ENCODE measurements at regions not wholly inside any gene's neighbourhood (a gene's known extent, or its start where the extent isn't known, plus 50 kb on each side); places are given as distances from the start of the nearest gene placed in this dataset.
"Not testable (repeated sequence)": the region's sequence is repeated elsewhere in the genome, so short reads cannot be mapped to it uniquely, and the experiment has no call there.

DNA sequence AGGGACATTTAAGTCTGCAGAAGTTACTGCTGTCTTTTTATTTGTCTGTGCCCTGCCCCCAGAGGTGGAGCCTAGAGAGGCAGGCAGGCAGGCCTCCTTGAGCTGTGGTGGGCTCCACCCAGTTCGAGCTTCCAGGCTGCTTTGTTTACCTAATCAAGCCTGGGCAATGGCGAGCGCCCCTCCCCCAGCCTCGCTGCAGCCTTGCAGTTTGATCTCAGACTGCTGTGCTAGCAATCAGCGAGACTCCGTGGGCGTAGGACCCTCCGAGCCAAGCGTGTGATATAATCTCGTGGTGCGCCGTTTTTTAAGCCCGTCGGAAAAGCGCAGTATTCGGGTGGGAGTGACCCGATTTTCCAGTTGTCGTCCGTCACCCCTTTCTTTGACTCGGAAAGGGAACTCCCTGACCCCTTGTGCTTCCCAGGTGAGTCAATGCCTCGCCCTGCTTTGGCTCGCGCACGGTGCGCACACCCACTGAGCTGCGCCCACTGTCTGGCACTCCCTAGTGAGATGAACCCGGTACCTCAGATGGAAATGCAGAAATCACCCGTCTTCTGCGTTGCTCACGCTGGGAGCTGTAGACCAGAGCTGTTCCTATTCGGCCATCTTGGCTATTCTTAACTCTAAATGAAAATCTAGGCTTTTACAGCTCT lies 244.0 kb upstream of the SPHKAP start:
- not testable (repeated sequence) for DNase-seq (ENCODE audit: low spot score)

DNA sequence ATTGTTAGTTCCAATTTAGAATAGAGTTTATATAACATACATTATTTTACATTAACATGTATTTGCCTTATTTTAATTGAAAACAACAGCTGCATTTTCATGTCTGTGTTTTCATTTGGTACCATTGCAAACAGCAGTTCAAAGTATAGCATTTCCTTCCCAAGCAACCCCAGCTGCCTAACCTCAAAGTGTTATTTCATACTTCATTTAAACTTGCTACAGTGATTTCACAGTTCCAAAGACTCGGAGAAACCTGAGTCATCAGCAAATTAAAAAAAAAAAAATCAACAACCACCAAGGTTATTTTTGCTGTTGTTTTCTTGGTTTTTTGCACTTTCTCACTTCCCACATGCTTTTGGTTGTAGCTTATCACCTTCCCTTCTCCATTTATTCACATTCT lies 236.5 kb upstream of the SPHKAP start:
- DNase-seq (ENCODE audit: low spot score): no peak

DNA sequence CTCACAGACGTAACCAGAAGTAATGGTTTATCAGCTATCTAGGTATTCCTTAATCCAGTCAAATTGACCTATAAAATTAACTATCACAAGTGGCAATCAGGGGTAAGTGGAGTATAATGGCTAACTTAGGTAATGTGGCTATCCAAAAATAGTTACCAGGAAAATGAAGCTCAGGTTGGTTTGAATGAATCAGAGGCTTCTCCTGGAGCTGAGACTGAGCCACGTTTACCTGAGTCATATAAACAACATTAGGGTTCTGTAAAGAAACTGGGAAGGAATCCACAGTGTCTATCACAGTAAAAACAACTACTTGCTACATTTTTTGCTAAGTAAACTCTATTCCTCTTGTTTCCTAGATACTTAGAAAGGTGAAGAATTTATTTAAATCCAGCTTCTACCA lies 236.0 kb upstream of the SPHKAP start:
- no peak for DNase-seq (ENCODE audit: low spot score)

DNA sequence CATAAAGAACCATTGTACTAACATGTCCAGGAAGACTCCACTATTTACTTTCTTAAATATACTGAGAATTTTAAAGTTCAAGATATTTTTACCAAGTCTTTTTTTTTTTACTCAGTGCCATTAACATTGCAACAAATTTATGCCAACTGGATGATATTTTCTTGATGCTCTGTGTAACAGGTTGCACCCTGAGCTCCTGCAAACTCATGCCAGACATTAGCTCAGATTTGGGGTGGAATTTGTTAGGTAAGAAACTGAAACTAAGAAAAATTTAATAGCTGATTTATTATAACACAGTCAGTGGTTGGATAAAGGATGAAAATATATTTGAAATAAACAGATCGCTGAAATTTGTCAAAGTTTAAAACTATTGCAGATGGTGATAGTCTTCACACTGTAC lies 228.6 kb upstream of the SPHKAP start:
- DNase-seq (ENCODE audit: low spot score): no peak

DNA sequence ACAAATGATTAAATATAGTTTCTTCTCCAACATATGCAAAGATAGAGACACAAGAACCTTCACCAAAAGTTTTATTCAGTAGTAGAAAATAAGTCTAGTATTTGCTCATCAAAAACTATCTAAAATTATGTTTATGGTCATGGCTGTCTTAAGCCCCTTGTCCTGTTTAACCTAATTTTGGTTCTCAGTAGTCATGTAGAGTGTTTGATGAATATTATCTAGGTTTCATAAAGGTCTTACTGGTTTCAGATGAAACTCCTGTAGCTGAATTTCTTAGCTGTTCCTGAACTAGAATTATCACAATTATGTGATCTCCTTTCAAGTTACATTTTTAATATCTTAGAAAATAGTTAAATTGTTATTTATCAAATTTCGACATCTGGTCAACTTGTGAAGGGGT lies 228.0 kb upstream of the SPHKAP start:
- DNase-seq (ENCODE audit: low spot score): no peak

DNA sequence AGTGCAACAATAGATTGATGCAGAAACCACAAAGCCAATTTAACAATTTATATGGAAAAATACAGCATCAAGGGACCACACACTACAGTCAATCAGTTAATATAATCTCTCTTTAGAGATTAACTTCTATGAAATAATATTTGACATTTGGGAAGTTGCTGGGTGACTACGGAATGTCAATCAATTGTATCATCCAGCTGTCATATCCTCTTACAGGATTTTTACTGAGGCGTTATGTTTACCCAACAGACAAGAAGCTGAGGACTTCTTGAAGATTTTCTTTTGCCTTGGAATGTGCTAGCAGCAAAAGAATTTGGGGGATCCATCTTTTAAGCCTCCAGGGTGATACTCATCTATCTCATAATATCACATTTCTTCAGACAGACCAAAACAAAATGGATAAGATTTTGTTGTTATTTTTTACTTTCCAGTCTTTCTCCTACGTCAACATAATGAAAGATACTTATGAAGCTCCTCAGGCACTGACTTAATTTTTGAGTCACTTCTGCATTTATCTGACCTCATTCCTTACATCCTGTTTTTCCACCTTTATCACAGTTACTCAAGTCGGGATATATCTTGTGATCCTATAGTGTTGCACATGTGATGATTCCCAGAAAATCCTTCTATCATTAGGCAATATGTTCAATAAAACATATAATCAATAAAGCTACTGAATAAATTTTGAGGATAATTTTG lies 227.2 kb upstream of the SPHKAP start:
- no peak for DNase-seq (ENCODE audit: low spot score)

DNA sequence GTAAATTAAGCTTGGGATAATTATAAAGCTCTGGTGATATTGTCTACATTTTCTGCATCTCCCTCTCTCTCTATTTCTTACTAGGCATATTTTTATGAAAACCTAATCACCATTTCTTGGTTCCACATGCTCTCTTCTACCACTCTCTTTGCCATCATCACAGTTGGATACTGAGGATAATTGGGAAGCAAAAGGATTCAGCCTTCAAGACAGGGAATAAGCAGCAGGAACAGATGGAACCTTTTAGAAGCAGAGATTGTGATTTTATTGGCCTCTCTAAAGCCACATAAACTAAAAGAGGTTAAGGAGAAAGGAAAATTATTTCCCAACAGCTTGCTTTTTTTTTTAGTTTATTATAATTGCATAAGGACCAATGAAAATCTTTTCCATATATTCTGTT lies 226.3 kb upstream of the SPHKAP start:
- DNase-seq (ENCODE audit: low spot score): no peak

DNA sequence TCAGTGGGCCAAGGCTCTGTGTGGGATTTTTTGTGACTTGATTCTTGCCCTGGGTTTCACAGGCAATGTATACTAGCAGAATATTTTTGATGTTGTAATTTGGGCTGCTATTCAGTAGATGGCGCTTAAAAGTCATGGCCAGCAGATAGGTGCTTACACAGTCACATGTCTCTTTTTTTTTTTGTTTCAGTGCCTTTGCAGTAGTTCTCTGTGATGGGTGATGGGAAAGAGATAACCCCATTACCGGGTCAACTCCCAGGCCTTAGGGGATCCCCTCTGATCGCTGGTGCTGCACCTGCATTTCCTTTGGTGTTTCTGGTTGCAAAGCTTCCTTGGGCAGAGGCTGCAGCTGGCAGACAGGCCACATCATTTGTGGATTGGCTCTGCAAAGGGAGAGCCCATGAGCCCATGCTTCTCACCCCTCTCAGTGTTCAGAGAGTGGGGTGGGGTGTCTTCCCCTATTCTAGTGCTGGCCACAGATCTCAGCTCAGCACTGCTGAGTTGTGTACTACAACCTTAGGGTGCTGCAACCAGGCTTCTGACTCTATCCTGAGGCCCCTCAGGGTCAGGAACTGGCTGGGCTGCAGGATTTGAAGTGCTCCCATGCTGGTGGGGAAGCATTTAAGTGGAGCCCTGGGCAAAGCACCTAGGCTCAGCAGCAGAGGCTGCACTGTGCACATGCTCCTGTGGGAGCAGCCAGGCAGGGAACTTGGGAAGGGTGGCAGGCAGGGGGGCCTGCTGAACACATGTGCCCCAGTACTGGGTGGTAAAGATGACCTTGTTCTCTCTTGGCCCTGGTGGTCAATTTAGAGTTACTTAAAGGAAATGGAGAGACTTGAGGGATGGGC lies 219.8 kb upstream of the SPHKAP start:
- no peak for DNase-seq (ENCODE audit: low spot score)

DNA sequence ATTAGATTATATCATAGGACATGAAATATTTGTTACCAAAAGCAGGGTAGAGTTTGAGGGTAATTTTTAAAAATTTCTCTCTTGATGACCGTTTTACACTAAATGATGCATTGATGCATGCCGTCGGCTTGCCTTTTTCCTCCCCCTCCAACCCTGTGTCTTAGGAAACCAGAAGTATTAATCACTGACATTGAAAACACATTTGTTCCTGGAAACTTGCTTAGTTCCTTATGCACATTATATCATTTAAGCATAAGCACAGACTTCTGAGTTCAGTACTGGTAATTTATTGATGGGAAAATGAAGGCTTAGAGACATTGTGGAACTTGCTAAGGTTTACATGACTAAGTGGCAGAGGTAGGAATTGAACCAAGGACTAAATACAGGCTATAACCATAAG lies 206.3 kb upstream of the SPHKAP start:
- DNase-seq (ENCODE audit: low spot score): no peak

DNA sequence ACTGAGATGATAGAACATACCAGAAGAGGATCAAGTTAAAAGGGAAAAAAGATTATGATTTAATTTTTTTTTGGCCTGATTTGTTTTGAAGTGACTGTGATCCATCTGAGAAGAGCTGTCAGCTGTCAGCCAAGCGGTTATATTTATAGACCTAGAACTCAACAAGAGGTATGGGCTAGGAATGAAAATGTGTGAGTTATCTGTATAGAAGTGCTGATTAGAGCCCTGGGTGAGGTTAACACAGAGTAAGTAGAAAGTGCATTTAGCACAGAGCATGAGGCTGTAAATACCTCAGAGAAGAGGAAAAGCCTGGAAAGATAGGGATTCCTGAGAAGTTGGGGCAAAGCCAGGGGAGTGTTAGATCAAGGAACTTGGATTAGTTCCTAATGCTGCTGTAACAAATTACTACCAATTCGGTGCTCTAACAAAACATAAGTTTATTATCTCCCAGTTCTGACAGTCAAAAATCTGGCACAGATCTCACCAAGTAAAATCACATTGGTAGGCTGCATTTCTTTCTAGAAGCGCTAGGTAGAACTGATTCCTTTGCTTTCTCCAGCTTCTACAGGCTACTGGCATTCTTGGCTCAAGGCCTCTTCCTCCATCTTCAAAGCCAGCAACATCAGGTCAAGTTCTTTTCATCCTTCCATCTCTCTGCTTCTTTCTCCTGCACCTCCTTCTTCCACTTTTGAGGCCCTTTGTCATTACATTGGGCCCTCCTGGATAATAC lies 197.4 kb upstream of the SPHKAP start:
- peak; percentile 50 for DNase-seq (ENCODE audit: low spot score)

DNA sequence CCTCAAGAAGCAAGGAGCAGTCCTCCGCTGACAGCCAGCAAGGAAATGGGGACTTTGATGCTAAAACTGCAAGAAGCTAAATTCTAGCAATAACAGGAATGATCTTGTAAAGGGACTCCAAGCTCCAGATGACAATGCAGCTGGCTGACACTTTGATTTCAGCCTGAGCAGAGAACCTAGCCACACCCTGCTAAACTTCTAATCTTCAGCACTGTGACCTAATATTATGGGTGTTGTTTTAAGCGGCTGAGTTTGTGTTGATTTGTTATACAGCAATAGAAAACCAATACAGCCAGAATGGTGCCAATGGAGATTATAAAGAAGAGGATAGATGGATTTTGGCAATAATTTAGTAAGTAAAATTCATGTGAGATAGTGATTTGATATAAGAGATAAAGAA lies 196.7 kb upstream of the SPHKAP start:
- DNase-seq (ENCODE audit: low spot score): peak; percentile 2

DNA sequence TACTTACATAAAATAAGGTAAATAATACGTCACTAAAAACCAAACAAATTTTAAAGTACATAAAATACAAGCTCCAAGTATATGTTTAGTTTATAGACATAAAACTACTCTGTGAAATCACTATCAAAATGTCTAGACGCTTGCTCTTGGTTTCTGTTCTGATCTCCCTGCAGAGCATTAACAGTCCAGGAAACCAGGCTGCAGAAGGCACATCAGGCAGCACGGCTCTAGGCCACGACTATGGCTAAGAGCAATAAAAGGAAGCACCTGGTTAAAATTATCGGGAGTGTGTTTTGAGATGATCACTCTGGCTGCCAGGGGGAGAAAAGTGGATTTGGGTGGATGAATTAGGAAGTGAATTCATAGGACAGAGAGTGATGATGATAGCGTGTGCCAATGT lies 196.0 kb upstream of the SPHKAP start:
- DNase-seq (ENCODE audit: low spot score): no peak

DNA sequence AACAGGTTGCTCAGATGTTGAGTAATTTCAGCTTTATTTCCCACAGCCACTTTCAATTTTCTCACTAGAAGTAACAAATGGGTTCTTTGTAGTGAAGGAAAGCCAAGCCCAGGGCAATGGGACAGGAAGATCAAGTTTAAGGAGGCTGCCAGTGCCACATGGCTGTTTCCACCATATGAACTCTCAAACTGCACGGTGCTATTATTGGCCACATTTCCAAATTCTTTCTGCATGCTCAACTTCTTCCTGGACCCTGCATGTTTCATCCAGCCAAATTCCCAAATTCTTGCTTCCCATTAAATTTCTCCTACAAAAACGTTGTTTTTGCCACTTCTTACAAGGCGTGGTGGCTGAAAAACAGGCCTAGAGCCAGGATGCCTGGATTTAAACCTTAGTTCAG lies 193.3 kb upstream of the SPHKAP start:
- DNase-seq (ENCODE audit: low spot score): no peak

DNA sequence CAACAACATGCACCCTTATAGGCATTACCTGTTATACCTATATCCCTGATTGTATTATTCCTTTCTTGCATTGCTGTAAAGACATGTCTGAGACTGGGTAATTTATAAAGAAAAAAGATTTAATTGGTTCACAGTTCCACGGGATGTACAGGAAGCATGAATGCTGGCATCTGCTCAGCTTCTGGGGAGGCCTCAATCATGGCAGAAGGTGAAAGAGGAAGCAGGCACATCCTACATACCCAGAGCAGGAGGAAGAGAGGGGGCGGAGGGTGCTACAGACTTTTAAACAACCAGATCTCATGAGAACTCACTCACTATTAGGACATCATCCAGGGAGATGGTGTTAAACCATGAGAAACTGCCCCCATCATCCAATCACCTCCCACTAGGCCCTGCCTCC lies 191.7 kb upstream of the SPHKAP start:
- DNase-seq (ENCODE audit: low spot score): no peak

DNA sequence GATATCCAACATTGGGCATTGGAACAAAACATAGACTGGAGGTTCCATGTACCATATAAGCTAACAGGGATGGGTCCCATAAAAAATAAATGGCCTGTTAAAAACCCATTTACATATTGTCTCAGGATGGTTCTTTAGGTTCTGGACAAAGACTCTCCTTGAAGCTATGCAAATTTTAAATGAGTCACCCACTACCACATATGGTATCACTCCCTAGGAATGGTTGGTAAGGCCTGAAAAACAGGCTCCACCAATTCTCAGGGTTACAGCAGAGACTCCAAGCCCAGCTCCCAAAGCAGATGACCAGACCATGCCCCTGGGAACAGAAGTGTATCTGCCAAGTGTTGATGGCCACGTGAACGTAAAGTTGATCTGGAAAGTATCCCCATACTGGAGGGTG lies 190.7 kb upstream of the SPHKAP start:
- no peak for DNase-seq (ENCODE audit: low spot score)

DNA sequence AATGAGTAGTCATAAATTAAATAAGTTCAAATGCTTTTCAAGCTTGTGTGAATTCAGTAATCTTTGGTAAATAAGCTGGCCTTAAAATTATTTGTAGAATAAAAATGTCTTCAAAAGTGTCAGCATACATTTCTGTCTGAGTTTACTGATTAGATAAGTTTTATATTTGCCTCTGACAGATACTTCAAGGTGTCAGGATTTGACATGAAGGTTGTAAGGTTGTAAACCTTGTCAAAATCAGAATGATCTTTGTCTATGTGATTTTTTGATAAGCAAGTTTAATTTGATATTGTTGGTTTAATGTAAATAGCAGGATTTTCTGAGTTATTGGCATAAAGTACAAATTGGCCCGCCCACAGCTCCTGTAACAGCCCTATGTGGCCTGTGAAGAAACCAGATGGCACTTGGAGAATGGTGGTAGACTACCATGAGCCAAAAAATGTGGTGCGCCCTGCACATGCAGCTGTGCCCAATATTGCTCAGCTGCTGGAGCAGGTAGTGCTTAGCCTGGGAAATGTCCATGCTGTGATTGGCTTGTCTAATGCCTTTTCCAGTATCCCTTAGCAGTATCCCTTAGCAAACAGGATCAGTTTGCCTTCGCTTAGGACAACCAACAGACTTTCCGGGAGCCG lies 188.0 kb upstream of the SPHKAP start:
- DNase-seq (ENCODE audit: low spot score): no peak

DNA sequence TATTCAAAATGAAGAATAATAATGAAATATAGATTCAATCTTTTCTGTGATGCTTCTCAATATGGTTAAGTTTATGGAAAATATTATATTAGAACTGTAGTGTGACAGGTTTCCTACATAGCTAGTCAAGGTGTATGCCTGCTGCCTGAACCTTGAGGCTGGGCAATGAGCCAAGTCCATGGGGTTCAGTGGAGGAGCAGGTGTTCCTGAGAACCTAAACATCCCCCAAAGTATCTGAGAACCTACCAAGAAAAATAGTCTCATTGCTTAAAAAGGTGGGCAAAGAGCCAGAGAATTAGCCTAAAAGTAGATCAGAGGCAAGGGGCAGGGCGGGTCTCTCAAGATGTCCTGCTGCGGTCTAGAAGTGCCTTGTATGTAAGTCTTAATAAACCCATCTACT lies 185.9 kb upstream of the SPHKAP start:
- DNase-seq (ENCODE audit: low spot score): no peak

DNA sequence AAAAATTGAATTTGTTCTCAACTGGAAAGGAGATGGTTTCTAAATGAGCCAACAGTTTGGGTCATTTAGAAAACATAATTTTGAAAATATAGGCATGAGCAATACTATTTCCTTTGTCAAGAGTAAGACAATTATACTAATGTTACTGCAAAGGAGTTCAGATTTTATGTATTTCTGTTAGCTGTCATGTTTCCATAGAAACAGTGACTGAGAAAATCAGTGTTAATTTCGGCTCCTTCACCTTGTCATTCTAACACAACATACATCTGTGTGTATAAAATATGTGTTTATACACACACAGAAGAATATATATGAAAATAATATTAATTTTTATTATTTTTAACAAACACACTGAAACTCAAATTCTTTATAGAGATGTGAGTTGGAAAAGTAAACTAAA lies 178.0 kb upstream of the SPHKAP start:
- DNase-seq (ENCODE audit: low spot score): no peak

DNA sequence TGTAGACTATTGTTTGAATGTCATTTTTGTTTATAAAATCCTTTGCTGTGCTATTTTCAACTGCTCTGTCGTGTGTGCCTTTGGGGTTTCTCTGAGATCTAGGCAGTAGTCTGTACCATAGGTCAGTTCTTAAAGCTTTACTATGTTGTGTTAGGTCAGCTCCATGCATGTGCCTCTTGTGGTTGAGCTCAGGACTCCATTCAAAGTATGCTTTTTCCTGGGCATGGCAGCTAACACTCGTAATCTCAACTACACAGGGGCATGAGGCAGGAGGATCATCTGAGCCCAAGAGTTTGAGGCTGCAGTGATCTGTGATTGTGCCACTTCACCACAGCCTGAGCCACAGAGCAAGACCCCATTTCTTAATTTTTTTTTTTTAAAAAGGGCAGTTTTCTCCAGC lies 174.4 kb upstream of the SPHKAP start:
- DNase-seq (ENCODE audit: low spot score): no peak

DNA sequence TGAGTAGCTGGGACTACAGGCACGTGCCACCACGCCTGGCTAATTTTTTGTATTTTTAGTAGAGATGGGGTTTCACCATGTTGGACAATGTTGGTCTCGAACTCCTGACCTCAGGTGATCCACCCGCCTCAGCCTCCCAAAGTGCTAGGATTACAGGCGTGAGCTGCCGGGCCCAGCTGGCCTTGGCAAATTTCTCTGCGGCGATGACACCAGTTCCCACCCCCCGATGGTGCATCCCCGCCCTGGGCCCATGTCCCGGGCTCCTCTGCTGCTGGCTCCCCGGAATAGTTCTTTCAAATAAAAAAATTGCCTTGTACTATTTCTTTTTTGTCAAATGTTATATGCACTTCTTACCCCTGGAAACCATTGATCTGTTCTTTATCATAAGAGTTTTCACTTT lies 171.5 kb upstream of the SPHKAP start:
- not testable (repeated sequence) for DNase-seq (ENCODE audit: low spot score)

DNA sequence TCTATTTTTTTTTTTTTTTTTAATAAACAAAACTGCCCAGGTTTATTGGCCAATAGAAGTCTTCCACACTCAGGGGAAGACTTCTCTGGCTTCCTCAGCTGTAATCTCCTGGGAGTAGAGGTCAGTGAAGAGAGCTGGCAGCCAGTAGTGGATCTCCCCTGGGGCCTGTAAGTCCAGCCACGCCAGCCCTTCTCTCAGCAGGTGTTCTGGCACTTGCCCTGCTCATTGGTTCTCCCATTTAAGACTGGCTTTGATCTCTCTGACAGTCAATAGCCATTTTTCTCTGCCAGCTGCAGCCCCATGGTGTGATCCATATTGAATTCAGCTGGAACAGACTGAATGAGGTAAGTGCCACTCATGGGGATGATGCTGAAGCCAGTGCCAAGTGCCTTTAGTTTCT lies 170.6 kb upstream of the SPHKAP start:
- DNase-seq (ENCODE audit: low spot score): no peak
